Tibial nerve (tissue), 3 donors: ENCODE measurements at regions not wholly inside any gene's neighbourhood (a gene's known extent, or its start where the extent isn't known, plus 50 kb on each side); places are given as distances from the start of the nearest gene placed in this dataset.

Source experiments
- CTCF ChIP-seq, 5 experiments: fragments of 200-600 bp in 3 of 5; fragments of 450-650 bp in 2 of 5; sonication (generic) in 3 of 5; IDR thresholded peaks; one replicate each; pipeline ENCODE4 v1.5.1; 2016 to 2019; ENCODE audit warnings: antibody characterized with exemption in 5 of 5, mild to moderate bottlenecking in 3 of 5, moderate library complexity in 2 of 5
- POLR2A ChIP-seq, 2 donors: fragments of 450-650 bp; IDR thresholded peaks; one replicate each; pipeline ENCODE4 v1.6.1; 2017; ENCODE audit warnings: antibody characterized with exemption in 2 of 2, mild to moderate bottlenecking in 2 of 2, moderate library complexity in 2 of 2

GRCh38 chr1:22332424-22332717, 119.3 kb upstream of the ZBTB40 start:
- TF ChIP-seq CTCF (IDR thresholded peaks at IDR 0.05) (no peak), POLR2A (IDR thresholded peaks at IDR 0.05) (no peak)
